SK-N-SH (cell line): ENCODE measurements at regions not wholly inside any gene's neighbourhood (a gene's known extent, or its start where the extent isn't known, plus 50 kb on each side); places are given as distances from the start of the nearest gene placed in this dataset.

ENCODE experiments used
- CTCF ChIA-PET: fragments of 300-600, 350-600 bp; formaldehyde crosslinking; extraction: SDS; loops from one replicate; lab custom pipeline; 2021; lab: Yijun Ruan, JAX
- POLR2A ChIA-PET: fragments of 350-600 bp; sonication (Branson Sonifier 250); formaldehyde crosslinking; extraction: SDS; loops from one replicate; lab custom pipeline; 2020; ENCODE audit warnings: antibody characterized with exemption, inconsistent platforms; lab: Yijun Ruan, JAX
- DNase-seq: peaks from one replicate; pipeline ENCODE4 v3.0.0; 2012
- H2AFZ ChIP-seq: fragments of 200-600 bp; sonication (generic); 2 replicates; pipeline ENCODE4 v1.8.1; 2016; ENCODE audit warnings: antibody characterized with exemption, mild to moderate bottlenecking, low read depth
- H3F3A ChIP-seq: fragments of 200-600 bp; sonication (generic); replicated peaks from 2 replicates; pipeline ENCODE3; 2016; ENCODE audit warnings: antibody characterized with exemption, mild to moderate bottlenecking; ENCODE audit not compliant: insufficient read depth
- H3K27ac ChIP-seq, 2 experiments: fragments of 200-500 bp in 1 of 2; fragments of 200-600 bp in 1 of 2; sonication (Bioruptor generic) in 1 of 2; sonication (generic), shearing (Covaris generic) in 1 of 2; 2 replicates each; pipeline versions ENCODE4 v1.5.1 to v1.6.1; 2014 to 2016; ENCODE audit warnings: low read depth in 2 of 2, inconsistent platforms in 1 of 2, low read length in 1 of 2, mild to moderate bottlenecking in 1 of 2, mixed read lengths in 1 of 2
- H3K27me3 ChIP-seq: fragments of 200-600 bp; sonication (generic), shearing (Covaris generic); 2 replicates; pipeline ENCODE4 v1.6.1; 2016; ENCODE audit warnings: mixed run types; ENCODE audit not compliant: insufficient read depth
- H3K36me3 ChIP-seq, 2 experiments: fragments of 200-500 bp in 1 of 2; fragments of 200-600 bp in 1 of 2; sonication (Bioruptor generic) in 1 of 2; sonication (generic) in 1 of 2; replicated peaks in 1 of 2; 2 replicates each; pipeline versions ENCODE3 to v1.5.1; 2014 to 2016; ENCODE audit warnings: low read length in 1 of 2, mild to moderate bottlenecking in 1 of 2; ENCODE audit not compliant: insufficient read depth in 2 of 2, control insufficient read depth in 1 of 2
- H3K4me1 ChIP-seq, 2 experiments: fragments of 200-500 bp in 1 of 2; fragments of 200-600 bp in 1 of 2; sonication (Bioruptor generic) in 1 of 2; sonication (generic), shearing (Covaris generic) in 1 of 2; 2 replicates each; pipeline versions ENCODE4 v1.5.1 to v1.6.1; 2014 to 2016; ENCODE audit warnings: low read depth in 1 of 2, low read length in 1 of 2, mixed run types in 1 of 2; ENCODE audit not compliant: insufficient read depth in 2 of 2, control insufficient read depth in 1 of 2
- H3K4me2 ChIP-seq: fragments of 200-600 bp; sonication (generic), shearing (Covaris generic); 2 replicates; pipeline ENCODE4 v1.6.1; 2017; ENCODE audit warnings: mixed run types
- H3K4me3 ChIP-seq, 2 experiments: fragments of 200-500 bp in 1 of 2; fragments of 200-600 bp in 1 of 2; sonication (Bioruptor generic) in 1 of 2; sonication (generic), shearing (Covaris generic) in 1 of 2; 2 replicates each; pipeline versions ENCODE4 v1.5.1 to v1.8.1; 2014 to 2016; ENCODE audit warnings: low read depth in 2 of 2, inconsistent platforms in 1 of 2, low read length in 1 of 2, mild to moderate bottlenecking in 1 of 2, mixed read lengths in 1 of 2, moderate library complexity in 1 of 2
- H3K79me2 ChIP-seq: fragments of 200-600 bp; sonication (generic); 2 replicates; pipeline ENCODE4 v1.8.1; 2017; ENCODE audit warnings: mild to moderate bottlenecking; ENCODE audit not compliant: insufficient read depth
- H3K9ac ChIP-seq: fragments of 200-600 bp; sonication (generic); 2 replicates; pipeline ENCODE4 v1.6.1; 2017; ENCODE audit warnings: mixed run types
- H3K9me2 ChIP-seq: fragments of 200-600 bp; sonication (generic); 2 replicates; pipeline ENCODE4 v1.6.1; 2017; ENCODE audit warnings: mixed run types
- H3K9me3 ChIP-seq: fragments of 200-600 bp; sonication (generic); 2 replicates; pipeline ENCODE4 v1.6.1; 2017; ENCODE audit warnings: mixed run types, mild to moderate bottlenecking, moderate library complexity
- H4K20me1 ChIP-seq: fragments of 200-600 bp; sonication (generic); 2 replicates; pipeline ENCODE4 v1.6.1; 2017; ENCODE audit warnings: mild to moderate bottlenecking, mixed run types; ENCODE audit not compliant: insufficient read depth
- CHD2 ChIP-seq: fragments of 150-350 bp; IDR thresholded peaks from 2 replicates; pipeline ENCODE4 v1.6.1; 2018; ENCODE audit warnings: low read length; ENCODE audit not compliant: partially characterized antibody
- EZH2phosphoT487 ChIP-seq: fragments of 200-600 bp; sonication (generic); IDR thresholded peaks from 2 replicates; pipeline ENCODE4 v1.6.1; 2017; ENCODE audit warnings: low read depth, mixed run types, mild to moderate bottlenecking, antibody characterized with exemption, moderate library complexity, borderline replicate concordance
- FOSL2 ChIP-seq: IDR thresholded peaks from 2 replicates; pipeline ENCODE4 v1.4.0; 2012; ENCODE audit warnings: low read depth, mild to moderate bottlenecking, moderate library complexity, borderline replicate concordance
- MEF2A ChIP-seq: IDR thresholded peaks from 2 replicates; pipeline ENCODE4 v1.4.0; 2012; ENCODE audit warnings: low read depth, borderline replicate concordance
- MXI1 ChIP-seq: IDR thresholded peaks from 2 replicates; pipeline ENCODE4 v1.6.1; 2012; ENCODE audit warnings: mild to moderate bottlenecking, low read depth, low read length, improper control_type of control experiment
- NRF1 ChIP-seq: IDR thresholded peaks from 2 replicates; pipeline ENCODE4 v1.6.1; 2012; ENCODE audit warnings: low read depth, mild to moderate bottlenecking, low read length
- POLR2AphosphoS5 ChIP-seq: IDR thresholded peaks from 2 replicates; pipeline ENCODE4 v1.6.1; 2012; ENCODE audit warnings: low read depth, low read length
- RAD21 ChIP-seq: IDR thresholded peaks from 2 replicates; pipeline ENCODE4 v1.6.1; 2012; ENCODE audit warnings: mild to moderate bottlenecking, low read length
- RCOR1 ChIP-seq: fragments of 150-350 bp; IDR thresholded peaks from 2 replicates; pipeline ENCODE4 v1.6.1; 2017; ENCODE audit warnings: antibody characterized with exemption, low read length
- REST ChIP-seq: IDR thresholded peaks from 2 replicates; pipeline ENCODE4 v1.6.1; 2012; ENCODE audit warnings: mild to moderate bottlenecking, low read depth, low read length, moderate library complexity
- RFX5 ChIP-seq: IDR thresholded peaks from 2 replicates; pipeline ENCODE4 v1.6.1; 2012; ENCODE audit warnings: mild to moderate bottlenecking, improper control_type of control experiment, low read length
- RXRA ChIP-seq: IDR thresholded peaks from 2 replicates; pipeline ENCODE4 v1.4.0; 2012; ENCODE audit warnings: low read depth, mild to moderate bottlenecking, borderline replicate concordance
- SIN3A ChIP-seq: IDR thresholded peaks from 2 replicates; pipeline ENCODE4 v1.6.1; 2012; ENCODE audit warnings: low read depth, mild to moderate bottlenecking, low read length, moderate library complexity, borderline replicate concordance
- SMC3 ChIP-seq: IDR thresholded peaks from 2 replicates; pipeline ENCODE4 v1.6.1; 2012; ENCODE audit warnings: low read depth, low read length, improper control_type of control experiment
- TCF12 ChIP-seq: IDR thresholded peaks from 2 replicates; pipeline ENCODE4 v1.4.0; 2012
- USF1 ChIP-seq: IDR thresholded peaks from 2 replicates; pipeline ENCODE4 v1.4.0; 2012; ENCODE audit warnings: low read depth, borderline replicate concordance
- ZBTB33 ChIP-seq: IDR thresholded peaks from 2 replicates; pipeline ENCODE4 v1.4.0; 2012; ENCODE audit warnings: low read depth, borderline replicate concordance
- WGBS: methylation state at CpG from one replicate; pipeline ENCODE4 v1.1.6; 2017; ENCODE audit warnings: low lambda C conversion rate; 5-methylcytosine and 5-hydroxymethylcytosine counted together
- TF ChIP-seq, protein P1 (sequence below): IDR thresholded peaks from 2 replicates; pipeline ENCODE4 v1.4.0; 2012; ENCODE audit warnings: low read depth
- TF ChIP-seq, protein P2 (sequence below): fragments of 150-350 bp; IDR thresholded peaks from 2 replicates; pipeline ENCODE4 v1.6.1; 2017; ENCODE audit warnings: antibody characterized with exemption, low read length, low read depth, borderline replicate concordance

DNA sequence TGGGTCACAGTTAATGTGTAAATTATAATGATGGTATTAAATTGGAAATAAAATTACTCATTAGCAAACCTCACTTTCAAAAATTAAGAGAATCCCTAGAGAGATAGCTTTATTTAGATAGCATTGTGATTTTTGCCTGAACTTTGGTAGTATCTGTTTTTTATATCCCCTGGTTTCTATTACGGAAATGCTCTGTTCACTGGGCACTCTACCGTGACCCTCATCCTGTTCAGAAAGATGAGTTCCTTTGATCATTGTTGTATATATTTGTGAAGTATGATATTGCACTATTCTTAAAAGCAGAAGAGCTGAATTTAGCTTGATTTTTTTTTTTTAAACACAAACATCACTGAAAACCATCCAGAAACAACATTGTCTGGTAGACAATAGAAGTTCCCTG lies 1143.8 kb upstream of the MAP3K7 start:
- Histone ChIP-seq H4K20me1 (no peaks in the 10 kb centered on the region), H3F3A (no peaks in the 10 kb centered on the region)

More for the DNA sequence above, 1143.8 kb upstream of the MAP3K7 start:
- no peak overlapping the region for H2AFZ ChIP-seq
- no peak overlapping the region for H3K4me2 ChIP-seq
- no peak for DNase-seq
- no peaks in the 10 kb centered on the region for H3K9me2 ChIP-seq
- 30% methylated on average over 2 of the region's 2 CpGs for WGBS
- no peaks in the 10 kb centered on the region for H3K9me3 ChIP-seq
- H3K4me3 ChIP-seq, result no peak overlapping the region
- H3K79me2 ChIP-seq, result no peaks in the 10 kb centered on the region
- H3K9ac ChIP-seq, result no peak overlapping the region
- H3K4me1 ChIP-seq, result no peaks in the 10 kb centered on the region
- H3K27ac ChIP-seq, result no peak overlapping the region
- H3K36me3 ChIP-seq, result no peaks in the 10 kb centered on the region
- POLR2A ChIA-PET, result no interaction called here
- no peak for TF ChIP-seq CHD2
- TF ChIP-seq RAD21, result no peak
- no peak for TF ChIP-seq SMC3
- no peak for TF ChIP-seq RXRA
- no peak for TF ChIP-seq NRF1
- TF ChIP-seq MXI1, result no peak
- TF ChIP-seq SIN3A, result no peak
- no peak for TF ChIP-seq RFX5
- TF ChIP-seq, protein P1, sequence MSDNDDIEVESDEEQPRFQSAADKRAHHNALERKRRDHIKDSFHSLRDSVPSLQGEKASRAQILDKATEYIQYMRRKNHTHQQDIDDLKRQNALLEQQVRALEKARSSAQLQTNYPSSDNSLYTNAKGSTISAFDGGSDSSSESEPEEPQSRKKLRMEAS, result no peak
- no peak for TF ChIP-seq USF1
- no peak for TF ChIP-seq TCF12
- no peak for TF ChIP-seq REST
- no peak for TF ChIP-seq POLR2AphosphoS5
- TF ChIP-seq ZBTB33, result no peak
- no peak for TF ChIP-seq MEF2A
- TF ChIP-seq, protein P2, sequence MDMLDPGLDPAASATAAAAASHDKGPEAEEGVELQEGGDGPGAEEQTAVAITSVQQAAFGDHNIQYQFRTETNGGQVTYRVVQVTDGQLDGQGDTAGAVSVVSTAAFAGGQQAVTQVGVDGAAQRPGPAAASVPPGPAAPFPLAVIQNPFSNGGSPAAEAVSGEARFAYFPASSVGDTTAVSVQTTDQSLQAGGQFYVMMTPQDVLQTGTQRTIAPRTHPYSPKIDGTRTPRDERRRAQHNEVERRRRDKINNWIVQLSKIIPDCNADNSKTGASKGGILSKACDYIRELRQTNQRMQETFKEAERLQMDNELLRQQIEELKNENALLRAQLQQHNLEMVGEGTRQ, result no peak
- no peak for TF ChIP-seq EZH2phosphoT487
- TF ChIP-seq FOSL2, result no peak
- no peak for TF ChIP-seq RCOR1
- TF ChIP-seq, all 33 proteins: peak for 0
- CTCF ChIA-PET, result no interaction called here
- no peaks in the 10 kb centered on the region for H3K27me3 ChIP-seq
